Adrenal gland (tissue), 5 donors: ENCODE measurements at regions not wholly inside any gene's neighbourhood (a gene's known extent, or its start where the extent isn't known, plus 50 kb on each side); places are given as distances from the start of the nearest gene placed in this dataset.
"Not testable (repeated sequence)": the region's sequence is repeated elsewhere in the genome, so short reads cannot be mapped to it uniquely, and the experiment has no call there.

Source experiments
- CTCF ChIP-seq, 6 experiments: fragments of 450-650 bp in 4 of 6; fragments of 200-600 bp in 2 of 6; sonication (generic) in 1 of 6; IDR thresholded peaks; 1 replicate in 5 of 6; 2 replicates in 1 of 6; pipeline versions ENCODE4 v1.5.1 to v1.8.0; 2016 to 2021; ENCODE audit warnings: antibody characterized with exemption in 6 of 6, mild to moderate bottlenecking in 2 of 6, moderate library complexity in 1 of 6
- POLR2A ChIP-seq, 2 donors: fragments of 450-650 bp; IDR thresholded peaks; one replicate each; pipeline ENCODE4 v1.6.1; 2017; ENCODE audit warnings: antibody characterized with exemption in 2 of 2, mild to moderate bottlenecking in 2 of 2, moderate library complexity in 1 of 2
- donor health status: DM: no; HTN: no; CAD: no.

- not testable (repeated sequence) for TF ChIP-seq POLR2A, CTCF (IDR thresholded peaks at IDR 0.05)
These were observed 3958.4 kb upstream of the OR11H1 start for GRCh38 chr22:11569564-11569940.
